Breast epithelium (tissue), 3 donors: ENCODE measurements at regions not wholly inside any gene's neighbourhood (a gene's known extent, or its start where the extent isn't known, plus 50 kb on each side); places are given as distances from the start of the nearest gene placed in this dataset.

Experiments used
- POLR2A ChIP-seq: fragments of 450-650 bp; IDR thresholded peaks from one replicate; pipeline ENCODE4 v1.6.1; 2016; ENCODE audit warnings: antibody characterized with exemption, mild to moderate bottlenecking, moderate library complexity
- POLR2AphosphoS5 ChIP-seq, 3 donors: sonication (generic); formaldehyde crosslinking; IDR thresholded peaks; one replicate each; pipeline ENCODE4 v1.6.1; 2017; ENCODE audit warnings: antibody characterized with exemption in 3 of 3
- TF ChIP-seq, protein P1 (sequence below), 3 donors: fragments of 450-650 bp; IDR thresholded peaks; one replicate each; pipeline ENCODE4 v1.5.1; 2016 to 2017; ENCODE audit warnings: antibody characterized with exemption in 3 of 3, mild to moderate bottlenecking in 3 of 3, moderate library complexity in 3 of 3

DNA sequence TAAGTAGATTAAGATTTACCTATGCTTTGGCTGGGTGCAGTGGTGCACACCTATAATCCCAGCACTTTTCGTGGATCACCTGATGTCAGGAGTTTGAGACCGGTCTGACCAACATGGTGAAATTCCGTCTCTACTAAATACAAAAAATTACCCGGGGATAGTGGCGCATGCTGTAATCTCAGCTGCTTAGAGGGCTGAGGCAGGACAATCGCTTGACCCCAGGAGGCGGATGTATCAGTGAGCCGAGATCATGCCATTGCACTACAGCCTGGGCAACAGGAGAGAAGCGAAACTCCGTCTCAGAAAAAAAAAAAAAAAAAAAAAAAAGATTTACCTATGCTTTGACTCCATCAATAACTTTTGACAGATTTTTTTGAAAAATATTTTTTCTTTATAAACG lies 267.1 kb upstream of the SEMA6A start:
- TF ChIP-seq, protein P1, sequence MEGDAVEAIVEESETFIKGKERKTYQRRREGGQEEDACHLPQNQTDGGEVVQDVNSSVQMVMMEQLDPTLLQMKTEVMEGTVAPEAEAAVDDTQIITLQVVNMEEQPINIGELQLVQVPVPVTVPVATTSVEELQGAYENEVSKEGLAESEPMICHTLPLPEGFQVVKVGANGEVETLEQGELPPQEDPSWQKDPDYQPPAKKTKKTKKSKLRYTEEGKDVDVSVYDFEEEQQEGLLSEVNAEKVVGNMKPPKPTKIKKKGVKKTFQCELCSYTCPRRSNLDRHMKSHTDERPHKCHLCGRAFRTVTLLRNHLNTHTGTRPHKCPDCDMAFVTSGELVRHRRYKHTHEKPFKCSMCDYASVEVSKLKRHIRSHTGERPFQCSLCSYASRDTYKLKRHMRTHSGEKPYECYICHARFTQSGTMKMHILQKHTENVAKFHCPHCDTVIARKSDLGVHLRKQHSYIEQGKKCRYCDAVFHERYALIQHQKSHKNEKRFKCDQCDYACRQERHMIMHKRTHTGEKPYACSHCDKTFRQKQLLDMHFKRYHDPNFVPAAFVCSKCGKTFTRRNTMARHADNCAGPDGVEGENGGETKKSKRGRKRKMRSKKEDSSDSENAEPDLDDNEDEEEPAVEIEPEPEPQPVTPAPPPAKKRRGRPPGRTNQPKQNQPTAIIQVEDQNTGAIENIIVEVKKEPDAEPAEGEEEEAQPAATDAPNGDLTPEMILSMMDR (IDR thresholded peaks at IDR 0.05), result no peak
- no peak for TF ChIP-seq POLR2A
- no peak for TF ChIP-seq POLR2AphosphoS5 (IDR thresholded peaks at IDR 0.05)
